ENCODE measurements at regions not wholly inside any gene's neighbourhood (a gene's known extent, or its start where the extent isn't known, plus 50 kb on each side); places are given as distances from the start of the nearest gene placed in this dataset.

GRCh38 chr2:105571445-105571987 lies 172.7 kb upstream of the FHL2 start:
- DNase-seq (ENCODE audit: low read depth in 2 of 2) = no peak

DNA sequence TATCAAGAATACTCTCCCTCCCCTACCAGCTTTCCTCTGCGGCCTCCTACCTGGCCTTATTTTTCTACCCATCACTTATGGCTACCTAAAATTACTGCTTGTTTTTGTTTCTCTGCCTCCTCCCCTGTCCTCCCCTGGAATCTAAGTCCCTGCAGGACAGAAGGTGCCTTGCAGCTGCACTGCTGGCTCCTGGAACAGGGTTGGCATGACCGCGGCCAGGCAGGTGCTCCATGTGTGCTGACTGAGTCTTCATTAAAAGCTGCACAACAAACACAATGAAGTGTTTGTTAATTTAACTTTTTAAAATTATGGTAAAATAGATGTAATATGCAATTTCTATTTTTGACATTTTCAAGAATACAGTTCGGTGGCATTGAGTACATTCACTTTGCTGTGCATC lies 171.9 kb upstream of the FHL2 start:
- no peak for DNase-seq (ENCODE audit: low read depth in 2 of 2)

DNA sequence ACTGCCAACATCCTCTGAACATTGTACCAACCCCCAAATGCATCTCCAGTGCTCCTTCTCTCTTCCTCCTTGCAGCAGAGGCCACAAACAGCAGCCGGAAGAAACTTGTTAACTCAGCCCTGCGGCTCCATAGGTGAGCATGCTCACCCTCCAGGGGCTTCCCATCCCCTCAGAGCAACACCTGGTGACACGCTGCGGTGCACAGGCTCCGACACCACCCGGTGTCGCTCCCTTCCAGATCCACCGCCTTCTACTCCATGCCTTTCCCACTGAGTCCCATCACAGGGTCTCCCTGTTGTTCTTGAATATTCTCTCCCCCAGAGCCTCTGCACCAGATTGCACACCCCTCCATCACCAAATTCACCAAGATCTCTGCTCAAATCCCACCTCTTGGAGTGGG lies 171.5 kb upstream of the FHL2 start:
- no peak for DNase-seq (ENCODE audit: low read depth in 2 of 2)

- no peak for DNase-seq (ENCODE audit: low read depth in 2 of 2)
Measured at GRCh38 chr2:105569606-105570005, 170.8 kb upstream of the FHL2 start.

- no peak for DNase-seq (ENCODE audit: low read depth in 2 of 2)
Measured at GRCh38 chr2:105567996-105568494, 169.2 kb upstream of the FHL2 start.

DNA sequence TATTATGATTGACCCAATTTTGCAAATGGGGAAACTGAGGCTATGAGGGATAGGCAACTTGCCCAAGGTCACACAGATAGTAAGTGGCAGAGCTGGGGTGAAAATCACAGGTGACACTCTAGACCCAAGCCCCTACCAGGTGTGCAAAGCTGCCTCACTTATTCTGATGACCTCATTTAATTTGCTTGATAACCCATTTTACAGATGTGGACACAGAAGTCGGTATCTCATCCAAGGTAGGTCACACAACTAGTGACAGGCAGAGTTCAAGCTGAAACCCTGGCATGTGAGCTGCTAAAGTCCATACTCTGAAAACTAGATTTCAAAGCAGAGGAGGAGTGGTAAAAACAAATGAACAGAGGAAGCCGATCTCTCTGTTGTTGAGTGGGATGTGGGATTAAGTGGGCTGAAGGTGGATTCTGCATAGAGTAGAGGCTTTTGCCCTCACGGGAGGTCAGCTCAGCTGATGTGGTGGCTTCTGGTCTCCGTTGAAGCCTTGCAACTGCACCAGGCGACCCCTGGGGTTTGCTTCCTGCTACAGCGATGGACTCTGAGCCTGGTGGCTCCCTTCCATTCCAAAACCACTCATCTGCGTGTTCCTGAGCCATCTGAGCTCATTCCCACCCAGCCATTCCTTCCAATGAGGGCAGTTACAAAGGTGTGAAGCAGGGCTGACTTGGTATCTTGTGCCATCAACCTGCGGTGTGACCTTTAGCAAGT lies 164.3 kb upstream of the FHL2 start:
- no peak for DNase-seq (ENCODE audit: low read depth in 2 of 2)

DNA sequence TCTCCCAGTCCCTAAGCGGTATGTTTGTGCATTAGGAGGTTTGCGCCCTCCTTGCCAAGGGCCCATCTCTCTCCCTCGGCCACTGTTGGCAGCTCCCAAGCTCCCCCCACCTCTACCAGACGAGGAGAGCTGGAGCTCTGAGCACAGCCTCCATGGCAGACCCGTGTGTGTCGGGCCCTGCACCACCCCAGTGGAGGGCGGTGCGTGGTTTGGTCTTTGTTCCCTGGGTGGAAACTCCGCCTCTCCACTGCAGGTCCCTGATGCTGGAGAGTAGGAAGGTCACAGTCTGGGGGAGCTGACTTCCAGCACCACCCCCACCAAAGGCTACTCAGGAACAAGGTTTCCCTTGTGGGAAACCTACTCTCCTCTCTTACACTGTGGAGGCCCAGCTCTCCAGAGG lies 162.6 kb upstream of the FHL2 start:
- no peak for DNase-seq (ENCODE audit: low read depth in 2 of 2)

GRCh38 chr2:105560157-105560556 lies 161.3 kb upstream of the FHL2 start:
- DNase-seq (ENCODE audit: low read depth in 2 of 2) = no peak

- DNase-seq (ENCODE audit: low read depth in 2 of 2) = no peak
Measured at GRCh38 chr2:105557021-105557920, 158.4 kb upstream of the FHL2 start.

- no peak for DNase-seq (ENCODE audit: low read depth in 2 of 2)
Measured at GRCh38 chr2:105556366-105556765, 157.5 kb upstream of the FHL2 start.

DNA sequence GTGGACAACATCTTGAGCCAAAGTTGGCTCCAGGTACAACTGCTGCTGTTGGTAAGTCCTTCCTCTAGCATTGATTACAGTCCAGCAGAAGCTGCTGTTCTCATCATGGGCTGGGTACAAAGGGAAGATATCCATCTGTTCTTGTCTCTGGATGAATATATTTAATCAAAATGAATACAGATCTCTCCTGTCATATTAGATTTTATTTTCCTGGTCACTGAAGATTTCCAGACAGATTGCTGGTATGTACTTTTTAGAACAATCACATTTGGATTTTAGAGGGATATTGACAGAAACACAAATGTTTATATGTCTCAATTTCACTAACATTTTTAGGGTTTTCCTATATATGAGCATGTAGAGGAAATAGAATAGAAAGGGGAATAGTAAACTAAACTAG lies 155.4 kb upstream of the FHL2 start:
- no peak for DNase-seq (ENCODE audit: low read depth in 2 of 2)

- peak in 1 of 2 experiments; percentile 5 for DNase-seq (ENCODE audit: low read depth in 2 of 2)
Measured at GRCh38 chr2:105553538-105554196, 154.8 kb upstream of the FHL2 start.

DNA sequence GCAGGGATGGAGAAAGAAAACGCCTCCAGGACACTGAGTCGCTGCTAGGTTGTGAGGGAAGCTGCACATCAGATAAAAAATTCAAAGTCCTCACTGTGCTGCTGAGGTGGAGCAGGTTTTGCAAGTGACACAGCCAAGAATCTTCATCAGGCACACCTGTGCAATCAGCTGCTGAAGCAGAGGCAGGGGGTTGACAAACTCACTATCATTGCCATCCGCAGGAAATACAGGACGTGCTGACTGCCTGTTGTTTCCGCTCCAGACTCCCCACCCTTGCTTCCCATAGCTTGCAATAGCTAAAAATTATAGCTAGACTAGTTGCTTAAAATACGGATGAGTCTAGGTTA lies 147.8 kb upstream of the FHL2 start:
- no peak for DNase-seq (ENCODE audit: low read depth in 2 of 2)

GRCh38 chr2:105545730-105546627 lies 147.1 kb upstream of the FHL2 start:
- peak; percentile 13 to 25 for DNase-seq (ENCODE audit: low read depth in 2 of 2)

GRCh38 chr2:105544591-105545377 lies 145.9 kb upstream of the FHL2 start:
- no peak for DNase-seq (ENCODE audit: low read depth in 2 of 2)

DNA sequence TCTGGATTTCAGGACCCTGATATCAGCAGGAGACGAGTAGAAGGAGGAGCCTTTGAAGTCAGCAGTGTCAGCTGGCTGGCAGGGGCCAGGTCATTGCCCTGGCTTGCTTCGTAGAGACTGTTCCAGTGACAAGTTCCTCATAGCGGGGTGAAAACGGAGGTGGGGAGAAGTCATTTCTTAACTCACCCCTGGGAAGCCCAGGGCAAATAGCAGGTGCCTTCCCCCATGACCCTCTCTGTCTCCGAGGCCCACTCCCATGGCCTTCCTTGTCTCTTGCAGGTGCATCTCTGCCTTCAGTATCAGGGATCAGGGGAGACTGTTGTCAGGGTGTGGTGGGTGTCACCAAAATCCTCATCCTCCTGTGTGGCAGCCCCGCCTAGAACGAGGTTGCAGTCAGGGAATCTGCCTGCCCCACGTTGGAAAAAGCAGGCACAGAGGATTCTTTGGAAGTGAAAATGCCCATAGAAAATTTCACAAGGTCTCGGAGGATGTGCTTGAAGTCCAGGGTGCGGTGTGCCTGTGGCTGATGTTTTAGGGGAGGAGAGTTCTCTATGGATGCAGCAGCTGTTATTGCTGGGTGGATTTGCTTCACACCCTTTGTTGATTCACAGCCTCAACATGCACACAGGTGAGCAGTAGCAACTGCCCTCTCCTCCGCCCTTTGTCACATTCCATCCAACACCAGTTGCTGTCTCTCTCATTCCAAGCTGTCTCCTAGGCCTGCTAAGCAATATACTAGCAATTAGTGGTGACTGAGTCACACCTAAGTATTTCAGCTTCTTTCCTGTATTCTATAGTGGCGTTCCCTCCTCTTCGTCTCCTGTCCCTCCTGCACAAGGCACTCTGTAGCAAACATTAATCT lies 142.6 kb upstream of the FHL2 start:
- DNase-seq (ENCODE audit: low read depth in 2 of 2) = no peak

GRCh38 chr2:105540642-105541041 lies 141.8 kb upstream of the FHL2 start:
- no peak for DNase-seq (ENCODE audit: low read depth in 2 of 2)

DNA sequence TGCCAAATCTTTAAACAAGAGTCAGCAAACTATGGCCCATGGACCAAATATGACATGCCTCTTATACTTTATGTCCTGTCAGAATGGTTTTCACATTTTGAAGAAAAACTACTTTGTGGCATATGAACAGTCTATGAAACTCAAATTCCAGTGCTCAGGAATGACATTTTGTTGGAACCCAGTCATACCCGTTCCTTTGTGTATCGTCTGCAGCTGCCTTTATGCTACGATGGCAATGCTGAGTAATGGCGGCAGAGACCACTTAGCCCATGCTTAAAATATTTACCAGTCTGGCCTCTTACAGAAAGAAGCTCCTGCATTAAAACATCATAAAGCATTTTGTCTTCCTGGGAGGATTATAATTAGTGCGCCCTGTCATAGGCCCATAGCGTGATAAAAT lies 140.5 kb upstream of the FHL2 start:
- DNase-seq (ENCODE audit: low read depth in 2 of 2) = no peak

DNA sequence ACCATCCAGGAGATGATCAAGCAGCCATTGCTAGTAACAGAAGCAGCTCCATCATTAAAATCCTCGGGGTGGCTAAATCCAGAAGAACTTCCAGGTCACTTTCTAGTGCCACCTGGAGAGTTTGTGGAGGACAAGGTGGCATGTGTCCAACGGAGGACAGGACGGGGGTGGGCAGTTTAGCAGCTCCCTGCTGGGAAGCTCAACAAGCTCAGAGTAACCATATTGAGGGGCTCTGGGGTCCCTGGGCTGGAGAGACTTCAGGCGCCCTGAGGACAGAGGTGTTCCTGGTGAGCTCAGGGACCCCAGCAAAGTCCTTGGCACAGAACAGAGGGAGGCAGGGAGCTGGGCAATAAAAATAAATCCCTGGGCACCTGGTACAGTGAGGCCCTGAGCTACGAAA lies 140.0 kb upstream of the FHL2 start:
- no peak for DNase-seq (ENCODE audit: low read depth in 2 of 2)
